Right kidney (tissue), 1 donor: ENCODE measurements at regions not wholly inside any gene's neighbourhood (a gene's known extent, or its start where the extent isn't known, plus 50 kb on each side); places are given as distances from the start of the nearest gene placed in this dataset.

Experiments used
- DNase-seq: peaks from one replicate; pipeline ENCODE4 v3.0.0-alpha.2; 2016

- no peak for DNase-seq
Observed at GRCh38 chr2:203813684-203814083, 53.9 kb upstream of the CTLA4 start.

DNA sequence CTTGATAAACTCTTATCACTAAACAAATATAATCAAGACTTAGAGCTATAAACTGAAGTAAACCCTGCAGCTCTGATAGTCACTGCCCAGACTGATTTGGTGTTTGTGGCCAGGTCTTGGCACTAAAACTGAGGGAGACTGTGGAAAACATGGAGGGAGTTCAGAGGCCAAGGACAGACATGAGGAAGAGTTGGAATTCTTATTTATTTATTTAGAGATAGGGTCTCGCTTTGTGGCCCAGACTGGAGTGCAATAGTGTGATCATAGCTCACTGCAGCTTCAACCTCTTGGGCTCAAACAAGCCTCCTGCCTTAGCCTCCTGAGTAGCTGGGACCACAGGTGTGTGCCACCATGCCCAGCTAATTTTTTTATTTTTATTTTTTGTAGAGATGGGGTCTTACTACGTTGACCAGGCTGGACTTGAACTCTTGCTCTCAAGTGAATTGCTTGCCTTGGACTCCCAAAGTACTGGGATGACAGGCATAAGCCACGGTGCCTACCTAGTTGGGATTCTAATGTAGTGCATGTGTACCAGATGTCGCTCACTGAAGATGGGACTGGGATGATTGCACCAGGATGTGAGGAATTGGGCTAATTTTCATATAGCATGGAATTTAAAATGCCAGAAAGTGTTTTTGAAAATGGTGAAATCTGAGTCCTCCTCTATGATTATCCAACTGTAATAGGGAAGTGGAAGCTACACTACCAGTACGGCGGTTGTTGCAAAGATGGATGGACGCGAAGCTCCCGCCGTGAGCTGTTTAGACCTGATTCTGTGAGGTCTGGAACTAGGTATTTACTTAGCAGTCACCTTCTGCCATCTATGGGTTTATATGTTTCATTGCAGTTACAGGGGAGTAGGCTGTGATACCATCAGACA, 52.7 kb upstream of the CTLA4 start:
- DNase-seq = peak; percentile 47

DNA sequence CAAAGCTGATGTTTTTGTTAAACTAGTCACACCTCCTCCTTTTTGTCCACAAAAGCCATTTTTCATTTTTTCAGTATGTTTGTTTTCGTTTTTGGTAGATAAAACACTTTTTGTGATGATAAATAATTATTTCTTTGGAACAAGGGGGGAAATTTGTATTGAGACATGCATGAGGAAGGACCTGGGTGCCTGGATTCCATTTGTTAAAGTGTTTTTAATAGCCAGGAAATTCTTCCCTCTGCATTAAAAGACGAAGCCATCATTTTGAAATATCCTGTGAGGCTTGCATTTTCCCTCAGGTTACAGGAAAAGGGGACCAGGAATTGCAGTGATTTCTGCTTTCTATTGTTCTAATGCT, 52.1 kb upstream of the CTLA4 start:
- DNase-seq = peak; percentile 24

DNA sequence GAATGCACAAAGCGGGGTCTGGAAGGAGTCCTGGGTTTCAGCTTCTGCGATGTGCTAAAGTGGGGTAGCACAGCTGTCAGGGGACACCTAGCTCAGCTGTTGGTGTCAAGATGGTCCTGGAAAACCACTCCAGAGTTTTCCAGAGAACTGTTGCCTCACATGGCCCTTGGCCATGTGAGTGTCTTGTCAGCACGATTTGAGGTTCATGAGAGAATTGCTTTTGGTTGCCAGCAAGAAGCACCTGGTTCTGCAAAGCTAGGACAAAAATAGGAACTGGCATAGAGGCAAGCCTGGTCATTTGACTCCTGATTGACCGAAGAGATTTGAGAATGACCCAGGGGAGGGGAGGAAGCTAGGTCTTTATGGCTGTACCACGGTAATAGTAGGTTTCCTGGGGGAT, 50.4 kb upstream of the CTLA4 start:
- DNase-seq = no peak
